H1 (cell line): ENCODE measurements at regions not wholly inside any gene's neighbourhood (a gene's known extent, or its start where the extent isn't known, plus 50 kb on each side); places are given as distances from the start of the nearest gene placed in this dataset.

Experiments
- EGR1 ChIP-seq: IDR thresholded peaks from 2 replicates; pipeline ENCODE4 v1.6.1; 2011; ENCODE audit warnings: low read depth, low read length, borderline replicate concordance
- GTF2F1 ChIP-seq: IDR thresholded peaks from 2 replicates; pipeline ENCODE4 v1.6.1; 2012; ENCODE audit warnings: low read depth, low read length, improper control_type of control experiment, borderline replicate concordance
- MAX ChIP-seq: IDR thresholded peaks from 2 replicates; pipeline ENCODE4 v1.6.1; 2012; ENCODE audit warnings: inconsistent platforms
- TAF7 ChIP-seq: optimal IDR thresholded peaks from 2 replicates; pipeline ENCODE3; 2011; ENCODE audit warnings: low read depth, mild to moderate bottlenecking, inconsistent platforms, low read length, moderate library complexity, borderline replicate concordance
- TF ChIP-seq, protein P1 (sequence below): fragments of 300-600 bp; sonication (generic); IDR thresholded peaks from 2 replicates; pipeline ENCODE4 v1.7.1; 2012; ENCODE audit warnings: low read length, moderate library complexity, mild to moderate bottlenecking, inconsistent platforms; ENCODE audit not compliant: insufficient replicate concordance

DNA sequence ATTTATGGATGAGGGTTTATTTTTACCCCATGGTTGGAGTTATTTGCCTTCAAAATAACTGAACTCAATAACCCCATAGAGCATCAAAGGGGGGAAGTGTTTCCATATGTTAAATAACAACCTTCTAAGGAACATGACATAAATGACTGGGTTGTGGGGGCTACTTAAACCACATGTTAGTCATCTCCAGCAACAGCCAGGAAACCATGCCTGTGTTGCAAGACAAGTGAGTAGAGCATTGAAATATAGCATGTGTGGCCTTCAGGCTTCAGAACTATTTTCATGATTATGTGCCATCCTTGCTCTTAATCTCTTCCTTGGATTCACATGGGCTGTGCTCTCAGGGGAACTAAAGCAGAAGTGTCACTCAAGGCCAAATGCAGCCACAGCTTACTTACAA is 431.2 kb downstream of the AGTPBP1 start (continued):
- TF ChIP-seq, protein P1, sequence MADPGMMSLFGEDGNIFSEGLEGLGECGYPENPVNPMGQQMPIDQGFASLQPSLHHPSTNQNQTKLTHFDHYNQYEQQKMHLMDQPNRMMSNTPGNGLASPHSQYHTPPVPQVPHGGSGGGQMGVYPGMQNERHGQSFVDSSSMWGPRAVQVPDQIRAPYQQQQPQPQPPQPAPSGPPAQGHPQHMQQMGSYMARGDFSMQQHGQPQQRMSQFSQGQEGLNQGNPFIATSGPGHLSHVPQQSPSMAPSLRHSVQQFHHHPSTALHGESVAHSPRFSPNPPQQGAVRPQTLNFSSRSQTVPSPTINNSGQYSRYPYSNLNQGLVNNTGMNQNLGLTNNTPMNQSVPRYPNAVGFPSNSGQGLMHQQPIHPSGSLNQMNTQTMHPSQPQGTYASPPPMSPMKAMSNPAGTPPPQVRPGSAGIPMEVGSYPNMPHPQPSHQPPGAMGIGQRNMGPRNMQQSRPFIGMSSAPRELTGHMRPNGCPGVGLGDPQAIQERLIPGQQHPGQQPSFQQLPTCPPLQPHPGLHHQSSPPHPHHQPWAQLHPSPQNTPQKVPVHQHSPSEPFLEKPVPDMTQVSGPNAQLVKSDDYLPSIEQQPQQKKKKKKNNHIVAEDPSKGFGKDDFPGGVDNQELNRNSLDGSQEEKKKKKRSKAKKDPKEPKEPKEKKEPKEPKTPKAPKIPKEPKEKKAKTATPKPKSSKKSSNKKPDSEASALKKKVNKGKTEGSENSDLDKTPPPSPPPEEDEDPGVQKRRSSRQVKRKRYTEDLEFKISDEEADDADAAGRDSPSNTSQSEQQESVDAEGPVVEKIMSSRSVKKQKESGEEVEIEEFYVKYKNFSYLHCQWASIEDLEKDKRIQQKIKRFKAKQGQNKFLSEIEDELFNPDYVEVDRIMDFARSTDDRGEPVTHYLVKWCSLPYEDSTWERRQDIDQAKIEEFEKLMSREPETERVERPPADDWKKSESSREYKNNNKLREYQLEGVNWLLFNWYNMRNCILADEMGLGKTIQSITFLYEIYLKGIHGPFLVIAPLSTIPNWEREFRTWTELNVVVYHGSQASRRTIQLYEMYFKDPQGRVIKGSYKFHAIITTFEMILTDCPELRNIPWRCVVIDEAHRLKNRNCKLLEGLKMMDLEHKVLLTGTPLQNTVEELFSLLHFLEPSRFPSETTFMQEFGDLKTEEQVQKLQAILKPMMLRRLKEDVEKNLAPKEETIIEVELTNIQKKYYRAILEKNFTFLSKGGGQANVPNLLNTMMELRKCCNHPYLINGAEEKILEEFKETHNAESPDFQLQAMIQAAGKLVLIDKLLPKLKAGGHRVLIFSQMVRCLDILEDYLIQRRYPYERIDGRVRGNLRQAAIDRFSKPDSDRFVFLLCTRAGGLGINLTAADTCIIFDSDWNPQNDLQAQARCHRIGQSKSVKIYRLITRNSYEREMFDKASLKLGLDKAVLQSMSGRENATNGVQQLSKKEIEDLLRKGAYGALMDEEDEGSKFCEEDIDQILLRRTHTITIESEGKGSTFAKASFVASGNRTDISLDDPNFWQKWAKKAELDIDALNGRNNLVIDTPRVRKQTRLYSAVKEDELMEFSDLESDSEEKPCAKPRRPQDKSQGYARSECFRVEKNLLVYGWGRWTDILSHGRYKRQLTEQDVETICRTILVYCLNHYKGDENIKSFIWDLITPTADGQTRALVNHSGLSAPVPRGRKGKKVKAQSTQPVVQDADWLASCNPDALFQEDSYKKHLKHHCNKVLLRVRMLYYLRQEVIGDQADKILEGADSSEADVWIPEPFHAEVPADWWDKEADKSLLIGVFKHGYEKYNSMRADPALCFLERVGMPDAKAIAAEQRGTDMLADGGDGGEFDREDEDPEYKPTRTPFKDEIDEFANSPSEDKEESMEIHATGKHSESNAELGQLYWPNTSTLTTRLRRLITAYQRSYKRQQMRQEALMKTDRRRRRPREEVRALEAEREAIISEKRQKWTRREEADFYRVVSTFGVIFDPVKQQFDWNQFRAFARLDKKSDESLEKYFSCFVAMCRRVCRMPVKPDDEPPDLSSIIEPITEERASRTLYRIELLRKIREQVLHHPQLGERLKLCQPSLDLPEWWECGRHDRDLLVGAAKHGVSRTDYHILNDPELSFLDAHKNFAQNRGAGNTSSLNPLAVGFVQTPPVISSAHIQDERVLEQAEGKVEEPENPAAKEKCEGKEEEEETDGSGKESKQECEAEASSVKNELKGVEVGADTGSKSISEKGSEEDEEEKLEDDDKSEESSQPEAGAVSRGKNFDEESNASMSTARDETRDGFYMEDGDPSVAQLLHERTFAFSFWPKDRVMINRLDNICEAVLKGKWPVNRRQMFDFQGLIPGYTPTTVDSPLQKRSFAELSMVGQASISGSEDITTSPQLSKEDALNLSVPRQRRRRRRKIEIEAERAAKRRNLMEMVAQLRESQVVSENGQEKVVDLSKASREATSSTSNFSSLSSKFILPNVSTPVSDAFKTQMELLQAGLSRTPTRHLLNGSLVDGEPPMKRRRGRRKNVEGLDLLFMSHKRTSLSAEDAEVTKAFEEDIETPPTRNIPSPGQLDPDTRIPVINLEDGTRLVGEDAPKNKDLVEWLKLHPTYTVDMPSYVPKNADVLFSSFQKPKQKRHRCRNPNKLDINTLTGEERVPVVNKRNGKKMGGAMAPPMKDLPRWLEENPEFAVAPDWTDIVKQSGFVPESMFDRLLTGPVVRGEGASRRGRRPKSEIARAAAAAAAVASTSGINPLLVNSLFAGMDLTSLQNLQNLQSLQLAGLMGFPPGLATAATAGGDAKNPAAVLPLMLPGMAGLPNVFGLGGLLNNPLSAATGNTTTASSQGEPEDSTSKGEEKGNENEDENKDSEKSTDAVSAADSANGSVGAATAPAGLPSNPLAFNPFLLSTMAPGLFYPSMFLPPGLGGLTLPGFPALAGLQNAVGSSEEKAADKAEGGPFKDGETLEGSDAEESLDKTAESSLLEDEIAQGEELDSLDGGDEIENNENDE: no peak
- no peak for TF ChIP-seq MAX
- TF ChIP-seq GTF2F1: no peak
- no peak for TF ChIP-seq TAF7
- no peak for TF ChIP-seq EGR1
